Activated CD4-positive, alpha-beta memory T cell treated with anti-CD3 and anti-CD28 coated beads, Interleukin-2, amount 10 ng/mL, durations not matched to agents 7 days and 5 days (primary cell): ENCODE measurements at regions not wholly inside any gene's neighbourhood (a gene's known extent, or its start where the extent isn't known, plus 50 kb on each side); places are given as distances from the start of the nearest gene placed in this dataset.
A peak's percentile ranks its signal among the peaks of the same experiment; 100 is the strongest.

Source experiments
- CTCF ChIA-PET: fragments of 350-600 bp; sonication (Branson Sonifier 250); formaldehyde crosslinking; loops from one replicate; lab custom pipeline; 2021; ENCODE audit warnings: antibody characterized with exemption, inconsistent platforms; lab: Charles Lee
- POLR2A ChIA-PET: fragments of 350-600 bp; sonication (Branson Sonifier 250); formaldehyde crosslinking; loops from one replicate; lab custom pipeline; 2021; ENCODE audit warnings: antibody characterized with exemption; lab: Charles Lee
- DNase-seq: peaks from one replicate; pipeline ENCODE4 v3.0.0-alpha.2; 2020
- H3K27ac Mint-ChIP-seq: one replicate; pipeline ENCODE4 v1.8.0; 2021; ENCODE audit warnings: mild to moderate bottlenecking, mixed read lengths
- H3K27me3 Mint-ChIP-seq: one replicate; pipeline ENCODE4 v1.8.0; 2021; ENCODE audit warnings: mixed read lengths
- H3K36me3 Mint-ChIP-seq: one replicate; pipeline ENCODE4 v1.8.0; 2021; ENCODE audit warnings: low read depth, mixed read lengths
- H3K4me1 Mint-ChIP-seq: one replicate; pipeline ENCODE4 v1.8.0; 2021; ENCODE audit warnings: mixed read lengths
- H3K4me3 Mint-ChIP-seq: one replicate; pipeline ENCODE4 v1.8.0; 2021; ENCODE audit warnings: mild to moderate bottlenecking, mixed read lengths
- H3K9me3 Mint-ChIP-seq: one replicate; pipeline ENCODE4 v1.8.0; 2021; ENCODE audit warnings: mixed read lengths

GRCh38 chr2:71872466-71873051, 275.1 kb downstream of the CYP26B1 start:
- DNase-seq = no peak
- Mint-ChIP-seq H3K27ac (no peak overlapping the region), H3K4me1 (no peaks in the 10 kb centered on the region), H3K9me3 (no peaks in the 10 kb centered on the region), H3K4me3 (no peak overlapping the region), H3K27me3 (no peaks in the 10 kb centered on the region), H3K36me3 (no peaks in the 10 kb centered on the region)
- POLR2A ChIA-PET = no interaction called here
- CTCF ChIA-PET = no interaction called here

GRCh38 chr2:71865391-71865965, 282.2 kb downstream of the CYP26B1 start:
- Mint-ChIP-seq H3K36me3 (no peaks in the 10 kb centered on the region), H3K4me1 (no peaks in the 10 kb centered on the region), H3K27ac (no peak overlapping the region), H3K4me3 (no peak overlapping the region), H3K27me3 (no peaks in the 10 kb centered on the region), H3K9me3 (no peaks in the 10 kb centered on the region)
- CTCF ChIA-PET = no interaction called here
- POLR2A ChIA-PET = no interaction called here
- DNase-seq = no peak

GRCh38 chr2:71864085-71864484, 283.6 kb downstream of the CYP26B1 start:
- DNase-seq = no peak
- Mint-ChIP-seq H3K27ac (no peak overlapping the region), H3K9me3 (no peaks in the 10 kb centered on the region), H3K27me3 (no peaks in the 10 kb centered on the region), H3K36me3 (no peaks in the 10 kb centered on the region), H3K4me3 (no peak overlapping the region), H3K4me1 (no peaks in the 10 kb centered on the region)
- CTCF ChIA-PET = no interaction called here
- POLR2A ChIA-PET = no interaction called here

GRCh38 chr2:71863396-71863795, 284.3 kb downstream of the CYP26B1 start:
- POLR2A ChIA-PET = no interaction called here
- Mint-ChIP-seq H3K36me3 (no peaks in the 10 kb centered on the region), H3K4me1 (no peaks in the 10 kb centered on the region), H3K4me3 (no peak overlapping the region), H3K27ac (no peak overlapping the region), H3K9me3 (no peaks in the 10 kb centered on the region), H3K27me3 (no peaks in the 10 kb centered on the region)
- CTCF ChIA-PET = no interaction called here
- DNase-seq = no peak

GRCh38 chr2:71862921-71863320, 284.7 kb downstream of the CYP26B1 start:
- DNase-seq = no peak
- CTCF ChIA-PET = no interaction called here
- Mint-ChIP-seq H3K36me3 (no peaks in the 10 kb centered on the region), H3K27me3 (no peaks in the 10 kb centered on the region), H3K9me3 (no peaks in the 10 kb centered on the region), H3K4me3 (no peak overlapping the region), H3K4me1 (no peaks in the 10 kb centered on the region), H3K27ac (no peak overlapping the region)
- POLR2A ChIA-PET = no interaction called here

GRCh38 chr2:71861186-71862160, 286.2 kb downstream of the CYP26B1 start:
- POLR2A ChIA-PET = no interaction called here
- H3K9me3 Mint-ChIP-seq = no peaks in the 10 kb centered on the region
- H3K27me3 Mint-ChIP-seq = no peaks in the 10 kb centered on the region
- no peak overlapping the region for H3K27ac Mint-ChIP-seq
- no peaks in the 10 kb centered on the region for H3K36me3 Mint-ChIP-seq
- no peak for DNase-seq
- H3K4me3 Mint-ChIP-seq = no peak overlapping the region
- CTCF ChIA-PET = no interaction called here
- H3K4me1 Mint-ChIP-seq = no peaks in the 10 kb centered on the region

- Mint-ChIP-seq H3K9me3 (no peaks in the 10 kb centered on the region), H3K27ac (no peak overlapping the region), H3K36me3 (no peaks in the 10 kb centered on the region), H3K27me3 (no peaks in the 10 kb centered on the region), H3K4me3 (no peak overlapping the region), H3K4me1 (no peaks in the 10 kb centered on the region)
- no peak for DNase-seq
- CTCF ChIA-PET = no interaction called here
- POLR2A ChIA-PET = no interaction called here
These were observed 287.2 kb downstream of the CYP26B1 start for GRCh38 chr2:71860381-71860926.

GRCh38 chr2:71859211-71859847, 288.3 kb downstream of the CYP26B1 start:
- Mint-ChIP-seq H3K36me3 (no peaks in the 10 kb centered on the region), H3K4me1 (no peaks in the 10 kb centered on the region), H3K4me3 (no peak overlapping the region), H3K9me3 (no peaks in the 10 kb centered on the region), H3K27me3 (no peaks in the 10 kb centered on the region), H3K27ac (no peak overlapping the region)
- ChIA-PET POLR2A (no interaction called here), CTCF (no interaction called here)
- no peak for DNase-seq

- no peak overlapping the region for H3K27ac Mint-ChIP-seq
- no peaks in the 10 kb centered on the region for H3K4me1 Mint-ChIP-seq
- DNase-seq = no peak
- ChIA-PET CTCF (no interaction called here), POLR2A (no interaction called here)
- H3K27me3 Mint-ChIP-seq = no peaks in the 10 kb centered on the region
- no peaks in the 10 kb centered on the region for H3K36me3 Mint-ChIP-seq
- H3K9me3 Mint-ChIP-seq = no peaks in the 10 kb centered on the region
- no peak overlapping the region for H3K4me3 Mint-ChIP-seq
These were observed 289.6 kb downstream of the CYP26B1 start for GRCh38 chr2:71858071-71858470.

GRCh38 chr2:71857636-71858035, 290.0 kb downstream of the CYP26B1 start:
- Mint-ChIP-seq H3K27me3 (no peaks in the 10 kb centered on the region), H3K4me1 (no peaks in the 10 kb centered on the region), H3K27ac (no peak overlapping the region), H3K4me3 (no peak overlapping the region), H3K36me3 (no peaks in the 10 kb centered on the region), H3K9me3 (no peaks in the 10 kb centered on the region)
- CTCF ChIA-PET = no interaction called here
- POLR2A ChIA-PET = no interaction called here
- no peak for DNase-seq

GRCh38 chr2:71856773-71857525, 290.7 kb downstream of the CYP26B1 start:
- DNase-seq = peak; percentile 18
- Mint-ChIP-seq H3K27ac (no peak overlapping the region), H3K36me3 (no peaks in the 10 kb centered on the region), H3K9me3 (no peaks in the 10 kb centered on the region), H3K27me3 (no peaks in the 10 kb centered on the region), H3K4me3 (no peak overlapping the region), H3K4me1 (no peaks in the 10 kb centered on the region)
- CTCF ChIA-PET = no interaction called here
- POLR2A ChIA-PET = no interaction called here

GRCh38 chr2:71853858-71854257, 293.8 kb downstream of the CYP26B1 start:
- no peaks in the 10 kb centered on the region for H3K4me1 Mint-ChIP-seq
- ChIA-PET POLR2A (no interaction called here), CTCF (no interaction called here)
- H3K36me3 Mint-ChIP-seq = no peaks in the 10 kb centered on the region
- H3K4me3 Mint-ChIP-seq = no peak overlapping the region
- DNase-seq = no peak
- H3K27me3 Mint-ChIP-seq = no peaks in the 10 kb centered on the region
- no peak overlapping the region for H3K27ac Mint-ChIP-seq
- no peaks in the 10 kb centered on the region for H3K9me3 Mint-ChIP-seq
